HL-60 (cell line): ENCODE measurements at regions not wholly inside any gene's neighbourhood (a gene's known extent, or its start where the extent isn't known, plus 50 kb on each side); places are given as distances from the start of the nearest gene placed in this dataset.

Source experiments
- POLR2AphosphoS5 ChIP-seq: IDR thresholded peaks from 2 replicates; pipeline ENCODE4 v1.6.1; 2012; ENCODE audit warnings: low read depth
- SPI1 ChIP-seq: IDR thresholded peaks from 2 replicates; pipeline ENCODE4 v1.6.1; 2012; ENCODE audit warnings: low read depth, mild to moderate bottlenecking, borderline replicate concordance
- TF ChIP-seq, protein P1 (sequence below): IDR thresholded peaks from one replicate; pipeline ENCODE4 v1.5.1; 2011; ENCODE audit warnings: low read length, control low read depth, inconsistent platforms; ENCODE audit not compliant: insufficient read depth

DNA sequence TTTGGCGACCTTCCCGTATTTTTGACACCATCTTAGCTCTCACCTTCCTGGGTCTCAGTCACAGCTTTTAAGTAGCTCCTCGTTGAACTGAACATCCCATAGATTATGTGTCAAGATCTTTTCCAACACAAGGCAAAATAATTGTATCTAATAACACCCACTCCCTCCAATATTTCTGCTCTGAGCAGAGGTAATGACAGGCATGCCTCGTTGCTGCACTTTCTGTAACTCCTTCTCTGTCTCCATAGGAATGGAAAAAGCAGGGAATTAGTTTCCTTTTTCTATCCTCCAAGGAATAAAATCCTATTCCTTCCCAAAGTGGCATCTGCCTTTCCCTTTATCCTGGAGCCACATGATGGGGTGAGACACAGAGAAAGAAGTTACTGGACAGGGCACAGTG lies 174.0 kb upstream of the CDH20 start:
- TF ChIP-seq, protein P1, sequence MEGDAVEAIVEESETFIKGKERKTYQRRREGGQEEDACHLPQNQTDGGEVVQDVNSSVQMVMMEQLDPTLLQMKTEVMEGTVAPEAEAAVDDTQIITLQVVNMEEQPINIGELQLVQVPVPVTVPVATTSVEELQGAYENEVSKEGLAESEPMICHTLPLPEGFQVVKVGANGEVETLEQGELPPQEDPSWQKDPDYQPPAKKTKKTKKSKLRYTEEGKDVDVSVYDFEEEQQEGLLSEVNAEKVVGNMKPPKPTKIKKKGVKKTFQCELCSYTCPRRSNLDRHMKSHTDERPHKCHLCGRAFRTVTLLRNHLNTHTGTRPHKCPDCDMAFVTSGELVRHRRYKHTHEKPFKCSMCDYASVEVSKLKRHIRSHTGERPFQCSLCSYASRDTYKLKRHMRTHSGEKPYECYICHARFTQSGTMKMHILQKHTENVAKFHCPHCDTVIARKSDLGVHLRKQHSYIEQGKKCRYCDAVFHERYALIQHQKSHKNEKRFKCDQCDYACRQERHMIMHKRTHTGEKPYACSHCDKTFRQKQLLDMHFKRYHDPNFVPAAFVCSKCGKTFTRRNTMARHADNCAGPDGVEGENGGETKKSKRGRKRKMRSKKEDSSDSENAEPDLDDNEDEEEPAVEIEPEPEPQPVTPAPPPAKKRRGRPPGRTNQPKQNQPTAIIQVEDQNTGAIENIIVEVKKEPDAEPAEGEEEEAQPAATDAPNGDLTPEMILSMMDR: no peak
- TF ChIP-seq POLR2AphosphoS5: no peak
- no peak for TF ChIP-seq SPI1
